GM12878 (cell line): ENCODE measurements at regions not wholly inside any gene's neighbourhood (a gene's known extent, or its start where the extent isn't known, plus 50 kb on each side); places are given as distances from the start of the nearest gene placed in this dataset.

ENCODE experiments used
- ATAC-seq: fragments of 200-7000 bp; cut with Tn5 transposase; 3 replicates; pipeline ENCODE4 v1.9.1; 2020; ENCODE audit warnings: mild to moderate bottlenecking, moderate library complexity
- BruUV-seq: library from RNA; stranded (reverse); fragments of 400-500 nt; replicated peaks from 2 replicates; lab custom pipeline; 2021; lab: Mats Ljungman, UMichigan
- CTCF ChIA-PET: fragments of 300-600 bp; sonication (Branson Sonifier 250); formaldehyde crosslinking; extraction: SDS; loops from one replicate; lab custom pipeline; 2021; ENCODE audit warnings: inconsistent platforms; lab: Yijun Ruan, JAX
- POLR2A ChIA-PET: fragments of 350-600 bp; formaldehyde crosslinking; extraction: SDS; loops from one replicate; lab custom pipeline; 2021; ENCODE audit warnings: inconsistent platforms; lab: Charles Lee
- RAD21 ChIA-PET: fragments of 300-600 bp; sonication (Branson Sonifier 250); formaldehyde crosslinking; loops from one replicate; lab custom pipeline; 2023; ENCODE audit warnings: antibody characterized with exemption; ENCODE audit not compliant: unreplicated experiment; lab: Charles Lee
- SMC1A ChIA-PET: fragments of 300-600 bp; sonication (Branson Sonifier 250); formaldehyde crosslinking; loops from one replicate; lab custom pipeline; 2023; ENCODE audit not compliant: unreplicated experiment, uncharacterized antibody; lab: Charles Lee
- DNase-seq: peaks from one replicate; pipeline ENCODE4 v3.0.0-alpha.2; 2011; ENCODE audit warnings: low read depth, low spot score
- FAIRE-seq: peaks from 3 replicates; lab custom pipeline; 2011; peaks lifted over from hg19 to GRCh38; lab: Jason Lieb, UNC
- H2AFZ ChIP-seq: 2 replicates; pipeline ENCODE4 v1.6.0; 2011; ENCODE audit warnings: low read depth, low read length, control low read depth; ENCODE audit not compliant: control insufficient read depth
- H3K27ac ChIP-seq: 2 replicates; pipeline ENCODE4 v1.5.1; 2011; ENCODE audit warnings: control low read depth; ENCODE audit not compliant: control insufficient read depth, insufficient read depth
- H3K27me3 ChIP-seq, 2 experiments: replicated peaks in 1 of 2; 2 replicates each; pipeline versions ENCODE4 v1.6.0 to v1.6.1; 2011; ENCODE audit warnings: low read length in 1 of 2; ENCODE audit not compliant: control insufficient read depth in 2 of 2, insufficient read depth in 2 of 2
- H3K36me3 ChIP-seq, 2 experiments: 2 replicates each; pipeline ENCODE4 v1.5.1; 2011; ENCODE audit warnings: low read length in 1 of 2; ENCODE audit not compliant: control insufficient read depth in 2 of 2, insufficient read depth in 2 of 2
- H3K4me1 ChIP-seq: 2 replicates; pipeline ENCODE4 v1.6.1; 2011; ENCODE audit warnings: mild to moderate bottlenecking, low read length, moderate library complexity, mixed read lengths; ENCODE audit not compliant: control insufficient read depth, insufficient read depth
- H3K4me2 ChIP-seq: 2 replicates; pipeline ENCODE4 v1.6.0; 2011; ENCODE audit warnings: control low read depth; ENCODE audit not compliant: control insufficient read depth, insufficient read depth
- H3K4me3 ChIP-seq: fragments of 200-600 bp; sonication (generic); 2 replicates; pipeline ENCODE4 v1.5.1; 2016
- H3K79me2 ChIP-seq: 2 replicates; pipeline ENCODE4 v1.6.0; 2011; ENCODE audit warnings: low read length; ENCODE audit not compliant: control insufficient read depth, insufficient read depth
- H3K9ac ChIP-seq: 2 replicates; pipeline ENCODE4 v1.8.0; 2011; ENCODE audit warnings: low read length, control low read depth, mixed read lengths; ENCODE audit not compliant: control insufficient read depth, insufficient read depth
- H3K9me3 ChIP-seq: replicated peaks from 3 replicates; pipeline ENCODE4 v1.5.1; 2011; ENCODE audit warnings: mild to moderate bottlenecking, low read length; ENCODE audit not compliant: control insufficient read depth, insufficient read depth
- H4K20me1 ChIP-seq: 2 replicates; pipeline ENCODE4 v1.6.0; 2011; ENCODE audit not compliant: control insufficient read depth, insufficient read depth
- ATF7 ChIP-seq: fragments of 450-650 bp; IDR thresholded peaks from 2 replicates; pipeline ENCODE4 v1.6.1; 2016; ENCODE audit warnings: low read depth, mild to moderate bottlenecking
- BHLHE40 ChIP-seq, 2 experiments: fragments of 450-650 bp in 1 of 2; IDR thresholded peaks; 2 replicates each; pipeline ENCODE4 v1.6.1; 2011 to 2017; ENCODE audit warnings: low read depth in 2 of 2, borderline replicate concordance in 1 of 2, improper control_type of control experiment in 1 of 2, low read length in 1 of 2, mild to moderate bottlenecking in 1 of 2
- BMI1 ChIP-seq: fragments of 450-650 bp; IDR thresholded peaks from 2 replicates; pipeline ENCODE4 v1.6.1; 2016; ENCODE audit warnings: mild to moderate bottlenecking, moderate library complexity, borderline replicate concordance
- CBX5 ChIP-seq: sonication (generic); IDR thresholded peaks from 2 replicates; pipeline ENCODE4 v1.6.1; 2016; ENCODE audit warnings: low read depth, moderate library complexity, mild to moderate bottlenecking, inconsistent platforms
- POU2F2 ChIP-seq: IDR thresholded peaks from 3 replicates; pipeline ENCODE4 v1.6.1; 2011; ENCODE audit warnings: low read depth, mild to moderate bottlenecking, low read length, borderline replicate concordance
- RUNX3 ChIP-seq: IDR thresholded peaks from 2 replicates; pipeline ENCODE4 v1.6.1; 2012; ENCODE audit warnings: low read length, inconsistent platforms
- SUZ12 ChIP-seq: fragments of 200-600 bp; sonication (generic); IDR thresholded peaks from one replicate; pipeline ENCODE4 v1.6.1; 2018; ENCODE audit warnings: antibody characterized with exemption, mild to moderate bottlenecking; ENCODE audit not compliant: unreplicated experiment
- WGBS: methylation state at CpG from one replicate; pipeline ENCODE4 v1.1.6; 2016; ENCODE audit warnings: low lambda C conversion rate; ENCODE audit not compliant: insufficient replicate concordance, insufficient coverage; ENCODE audit errors: missing lambda C conversion rate; 5-methylcytosine and 5-hydroxymethylcytosine counted together
- in situ Hi-C: fragments of 300-500 bp; cut with MboI; formaldehyde crosslinking; loops from 9 replicates; pipeline ENCODE4 v1.14.3; 2018; ENCODE audit warnings: mixed read lengths
- intact Hi-C: fragments of 100-400 bp; cut with micrococcal nuclease; formaldehyde crosslinking; loops from one replicate; pipeline ENCODE4 v1.14.2; 2022; ENCODE audit not compliant: unreplicated experiment
- TF ChIP-seq, protein P1 (sequence below): fragments of 450-650 bp; IDR thresholded peaks from 2 replicates; pipeline ENCODE4 v1.6.1; 2017; ENCODE audit warnings: mild to moderate bottlenecking, moderate library complexity
- TF ChIP-seq, protein P2 (sequence below), 3 experiments: IDR thresholded peaks in 2 of 3; conservative IDR thresholded peaks in 1 of 3; 2 replicates each; pipeline ENCODE4 v1.5.1; 2011; ENCODE audit warnings: low read depth in 3 of 3, low read length in 3 of 3, mild to moderate bottlenecking in 3 of 3, control low read depth in 2 of 3, moderate library complexity in 2 of 3, inconsistent platforms in 1 of 3, mixed read lengths in 1 of 3; ENCODE audit not compliant: control insufficient read depth in 2 of 3, insufficient read depth in 1 of 3; ENCODE audit errors: extremely low read depth in 1 of 3

DNA sequence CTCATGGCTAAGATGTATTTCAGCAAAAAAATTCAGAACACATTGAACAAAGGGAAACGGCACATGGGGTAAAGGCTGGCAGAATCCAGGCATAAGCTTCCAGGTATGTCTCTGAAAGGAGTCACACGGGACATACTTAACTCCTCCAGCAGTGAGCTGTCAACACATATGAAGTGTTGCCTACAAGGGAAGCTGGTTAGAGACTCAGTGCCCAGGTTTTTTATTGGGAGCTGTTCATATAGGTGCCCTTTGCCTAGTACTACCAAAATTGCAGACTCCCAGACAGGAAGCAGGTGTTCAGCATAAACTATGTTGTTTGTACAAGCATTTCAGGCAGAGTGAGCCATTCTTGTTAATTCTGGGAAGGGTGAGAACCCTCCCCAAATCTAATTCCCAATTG, 77.4 kb upstream of the PUDP start:
- Histone ChIP-seq H3K9me3 (no peaks in the 10 kb centered on the region), H3K4me3 (no peak overlapping the region), H2AFZ (no peak overlapping the region), H3K36me3 (no peaks in the 10 kb centered on the region), H3K27ac (no peak overlapping the region), H3K4me1 (no peaks in the 10 kb centered on the region), H3K4me2 (no peak overlapping the region), H3K9ac (no peak overlapping the region), H4K20me1 (no peaks in the 10 kb centered on the region), H3K79me2 (no peaks in the 10 kb centered on the region), H3K27me3 (no peaks in the 10 kb centered on the region)
- 55% methylated on average over 2 of the region's 2 CpGs for WGBS
- RAD21 ChIA-PET: no interaction called here
- BruUV-seq: no TSS peak
- DNase-seq (no peak), FAIRE-seq (no peak), ATAC-seq (no peak)
- in situ Hi-C loops (no loop called here), intact Hi-C loops (no loop called here)
- TF ChIP-seq BMI1 (no peak), CBX5 (no peak)
- TF ChIP-seq, protein P1, sequence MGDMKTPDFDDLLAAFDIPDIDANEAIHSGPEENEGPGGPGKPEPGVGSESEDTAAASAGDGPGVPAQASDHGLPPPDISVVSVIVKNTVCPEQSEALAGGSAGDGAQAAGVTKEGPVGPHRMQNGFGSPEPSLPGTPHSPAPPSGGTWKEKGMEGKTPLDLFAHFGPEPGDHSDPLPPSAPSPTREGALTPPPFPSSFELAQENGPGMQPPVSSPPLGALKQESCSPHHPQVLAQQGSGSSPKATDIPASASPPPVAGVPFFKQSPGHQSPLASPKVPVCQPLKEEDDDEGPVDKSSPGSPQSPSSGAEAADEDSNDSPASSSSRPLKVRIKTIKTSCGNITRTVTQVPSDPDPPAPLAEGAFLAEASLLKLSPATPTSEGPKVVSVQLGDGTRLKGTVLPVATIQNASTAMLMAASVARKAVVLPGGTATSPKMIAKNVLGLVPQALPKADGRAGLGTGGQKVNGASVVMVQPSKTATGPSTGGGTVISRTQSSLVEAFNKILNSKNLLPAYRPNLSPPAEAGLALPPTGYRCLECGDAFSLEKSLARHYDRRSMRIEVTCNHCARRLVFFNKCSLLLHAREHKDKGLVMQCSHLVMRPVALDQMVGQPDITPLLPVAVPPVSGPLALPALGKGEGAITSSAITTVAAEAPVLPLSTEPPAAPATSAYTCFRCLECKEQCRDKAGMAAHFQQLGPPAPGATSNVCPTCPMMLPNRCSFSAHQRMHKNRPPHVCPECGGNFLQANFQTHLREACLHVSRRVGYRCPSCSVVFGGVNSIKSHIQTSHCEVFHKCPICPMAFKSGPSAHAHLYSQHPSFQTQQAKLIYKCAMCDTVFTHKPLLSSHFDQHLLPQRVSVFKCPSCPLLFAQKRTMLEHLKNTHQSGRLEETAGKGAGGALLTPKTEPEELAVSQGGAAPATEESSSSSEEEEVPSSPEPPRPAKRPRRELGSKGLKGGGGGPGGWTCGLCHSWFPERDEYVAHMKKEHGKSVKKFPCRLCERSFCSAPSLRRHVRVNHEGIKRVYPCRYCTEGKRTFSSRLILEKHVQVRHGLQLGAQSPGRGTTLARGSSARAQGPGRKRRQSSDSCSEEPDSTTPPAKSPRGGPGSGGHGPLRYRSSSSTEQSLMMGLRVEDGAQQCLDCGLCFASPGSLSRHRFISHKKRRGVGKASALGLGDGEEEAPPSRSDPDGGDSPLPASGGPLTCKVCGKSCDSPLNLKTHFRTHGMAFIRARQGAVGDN: no peak
- SMC1A ChIA-PET: no interaction called here
- POLR2A ChIA-PET: no interaction called here
- CTCF ChIA-PET: interaction anchor here (0.7 kb wide), 1 partner anchor 10 kb away, joined by 3 read pairs; no protein-coding TSS in a partner anchor

DNA sequence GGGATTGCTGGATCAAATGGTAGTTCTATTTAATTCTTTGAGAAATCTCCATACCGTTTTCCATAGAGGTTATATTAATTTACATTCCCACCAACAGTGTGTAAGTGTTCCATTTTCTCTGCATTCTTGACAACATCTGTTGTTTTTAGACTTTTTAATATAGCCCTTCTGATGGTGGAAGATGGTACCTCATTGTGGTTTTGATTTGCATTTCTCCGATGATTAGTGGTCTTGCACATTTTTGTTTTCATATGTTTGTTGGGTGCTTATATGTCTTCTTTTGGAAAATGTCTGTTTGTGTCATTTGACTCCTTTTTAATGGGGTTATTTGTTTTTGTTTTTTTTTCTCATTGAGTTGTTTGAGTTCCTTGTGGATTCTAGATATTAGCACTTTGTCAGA, 75.3 kb upstream of the PUDP start:
- H3K79me2 ChIP-seq: no peaks in the 10 kb centered on the region
- RAD21 ChIA-PET: no interaction called here
- TF ChIP-seq POU2F2 (peak; percentile 83; the same call in 1 of the 3 replicates), BHLHE40 (IDR thresholded peaks at IDR 0.05; ENCODE audit: borderline replicate concordance in 1 of 2, low read depth in 2 of 2, low read length in 1 of 2) (0 out of 4 replicates have a peak, but pooled peaks of 1 of the 2 experiments have one; percentile 21), ATF7 (peak; percentile 24; the same call in 1 of the 2 replicates), RUNX3 (peak; percentile 86), BMI1 (no peak), SUZ12 (no peak)
- TF ChIP-seq, protein P2, sequence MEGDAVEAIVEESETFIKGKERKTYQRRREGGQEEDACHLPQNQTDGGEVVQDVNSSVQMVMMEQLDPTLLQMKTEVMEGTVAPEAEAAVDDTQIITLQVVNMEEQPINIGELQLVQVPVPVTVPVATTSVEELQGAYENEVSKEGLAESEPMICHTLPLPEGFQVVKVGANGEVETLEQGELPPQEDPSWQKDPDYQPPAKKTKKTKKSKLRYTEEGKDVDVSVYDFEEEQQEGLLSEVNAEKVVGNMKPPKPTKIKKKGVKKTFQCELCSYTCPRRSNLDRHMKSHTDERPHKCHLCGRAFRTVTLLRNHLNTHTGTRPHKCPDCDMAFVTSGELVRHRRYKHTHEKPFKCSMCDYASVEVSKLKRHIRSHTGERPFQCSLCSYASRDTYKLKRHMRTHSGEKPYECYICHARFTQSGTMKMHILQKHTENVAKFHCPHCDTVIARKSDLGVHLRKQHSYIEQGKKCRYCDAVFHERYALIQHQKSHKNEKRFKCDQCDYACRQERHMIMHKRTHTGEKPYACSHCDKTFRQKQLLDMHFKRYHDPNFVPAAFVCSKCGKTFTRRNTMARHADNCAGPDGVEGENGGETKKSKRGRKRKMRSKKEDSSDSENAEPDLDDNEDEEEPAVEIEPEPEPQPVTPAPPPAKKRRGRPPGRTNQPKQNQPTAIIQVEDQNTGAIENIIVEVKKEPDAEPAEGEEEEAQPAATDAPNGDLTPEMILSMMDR (IDR thresholded peaks at IDR 0.05 in 2 of 3, conservative IDR thresholded peaks at IDR 0.05 in 1 of 3; ENCODE audit: control insufficient read depth in 2 of 3, extremely low read depth in 1 of 3, insufficient read depth in 1 of 3, low read depth in 3 of 3, low read length in 3 of 3): no peak
- TF ChIP-seq, all 136 proteins: peak for 4
- no peaks in the 10 kb centered on the region for H3K27me3 ChIP-seq
- H3K4me3 ChIP-seq: no peak overlapping the region
- CTCF ChIA-PET: no interaction called here
- no peaks in the 10 kb centered on the region for H3K4me1 ChIP-seq
- H3K9me3 ChIP-seq: no peaks in the 10 kb centered on the region
- H3K27ac ChIP-seq: no peak overlapping the region
- in situ Hi-C loops (no loop called here), intact Hi-C loops (no loop called here)
- no TSS peak for BruUV-seq
- FAIRE-seq (peak; percentile 13), ATAC-seq (peak; percentile 48; the same call in 2 of the 3 replicates), DNase-seq (no peak)
- H2AFZ ChIP-seq: no peak overlapping the region
- H3K4me2 ChIP-seq: no peak overlapping the region
- SMC1A ChIA-PET: interaction anchor here (1.5 kb wide), 1 partner anchor 11 kb away, joined by 3 read pairs; no protein-coding TSS in a partner anchor
- H3K36me3 ChIP-seq: no peaks in the 10 kb centered on the region
- WGBS: 2% methylated on average over 2 of the region's 2 CpGs
- POLR2A ChIA-PET: no interaction called here
- no peaks in the 10 kb centered on the region for H4K20me1 ChIP-seq
- no peak overlapping the region for H3K9ac ChIP-seq
